CD4-positive, alpha-beta T cell treated with Interferon gamma for 1 hour (primary cell): ENCODE measurements at regions not wholly inside any gene's neighbourhood (a gene's known extent, or its start where the extent isn't known, plus 50 kb on each side); places are given as distances from the start of the nearest gene placed in this dataset.
"Not testable (repeated sequence)": the region's sequence is repeated elsewhere in the genome, so short reads cannot be mapped to it uniquely, and the experiment has no call there.

Experiments
- DNase-seq: peaks from one replicate; pipeline ENCODE4 v3.0.0-alpha.2; 2020

DNA sequence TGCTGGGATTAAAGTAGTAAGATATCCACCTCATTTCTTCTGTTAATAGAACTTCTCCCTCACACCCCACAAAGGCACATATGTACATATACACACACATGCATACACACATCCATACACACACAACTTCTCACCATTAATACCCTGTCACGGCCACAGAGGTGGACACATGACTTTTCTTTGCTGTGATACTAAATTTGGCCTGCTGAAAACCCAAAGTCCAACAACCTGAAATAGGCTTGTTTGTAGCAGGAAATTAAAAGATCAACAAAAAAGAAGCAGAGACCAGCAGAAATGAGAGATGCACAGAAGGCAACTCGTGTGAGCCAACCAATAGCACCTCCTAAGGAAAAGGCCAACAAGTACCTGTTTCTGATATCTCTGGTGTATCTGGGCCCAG, 128.7 kb upstream of the PCGF5 start:
- no peak for DNase-seq

DNA sequence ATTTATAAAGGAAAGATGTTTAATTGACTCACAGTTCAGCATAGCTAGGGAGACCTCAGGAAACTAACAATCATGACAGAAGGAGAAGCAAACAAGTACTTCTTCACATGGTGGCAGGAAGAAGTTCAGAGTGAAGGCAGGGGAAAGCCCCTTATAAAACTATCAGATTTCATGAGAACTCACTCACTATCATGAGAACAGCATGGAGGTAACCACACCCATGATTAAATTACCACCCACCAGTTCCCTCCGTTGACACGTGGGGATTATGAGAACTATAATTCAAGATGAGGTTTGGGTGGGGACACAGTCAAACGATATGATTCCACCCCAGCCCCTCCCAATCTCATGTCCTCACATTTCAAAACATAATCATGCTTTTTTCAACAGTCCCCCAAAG, 124.2 kb upstream of the PCGF5 start:
- DNase-seq, result no peak

DNA sequence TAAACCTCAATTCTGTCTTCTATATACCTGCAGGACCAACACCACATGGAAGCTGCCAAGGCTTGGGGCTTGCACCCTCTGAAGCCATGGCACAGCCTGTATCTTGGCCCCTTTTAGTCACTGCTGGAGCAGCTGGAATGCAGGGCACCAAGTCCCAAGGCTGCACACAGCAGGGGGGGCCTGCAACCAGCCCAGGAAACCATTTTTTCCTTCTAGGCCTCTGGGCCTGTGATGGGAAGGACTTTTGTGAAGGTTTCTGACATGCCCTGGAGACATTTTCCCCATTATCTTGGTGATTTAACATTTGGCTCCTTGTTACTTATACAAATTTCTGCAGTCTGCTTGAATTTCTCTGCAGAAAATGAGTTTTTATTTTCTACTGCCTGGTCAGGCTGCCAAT, 123.2 kb upstream of the PCGF5 start:
- no peak for DNase-seq

DNA sequence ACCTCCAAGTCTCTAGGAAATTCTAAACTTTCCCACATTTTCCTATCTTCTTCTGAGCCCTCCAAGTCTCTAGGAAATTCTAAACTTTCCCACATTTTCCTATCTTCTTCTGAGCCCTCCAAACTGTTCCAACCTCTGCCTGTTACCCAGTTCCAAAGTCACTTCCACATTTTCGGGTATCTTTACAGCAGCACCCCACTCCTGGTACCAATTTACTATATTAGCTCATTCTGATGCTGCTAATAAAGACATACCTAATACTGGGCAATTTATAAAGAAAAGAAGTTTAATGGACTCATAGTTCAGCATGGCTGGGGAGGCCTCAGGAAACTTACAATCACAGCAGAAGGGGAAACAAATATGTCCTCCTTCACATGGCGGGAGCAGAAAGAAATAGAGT, 122.4 kb upstream of the PCGF5 start:
- DNase-seq, result not testable (repeated sequence)

DNA sequence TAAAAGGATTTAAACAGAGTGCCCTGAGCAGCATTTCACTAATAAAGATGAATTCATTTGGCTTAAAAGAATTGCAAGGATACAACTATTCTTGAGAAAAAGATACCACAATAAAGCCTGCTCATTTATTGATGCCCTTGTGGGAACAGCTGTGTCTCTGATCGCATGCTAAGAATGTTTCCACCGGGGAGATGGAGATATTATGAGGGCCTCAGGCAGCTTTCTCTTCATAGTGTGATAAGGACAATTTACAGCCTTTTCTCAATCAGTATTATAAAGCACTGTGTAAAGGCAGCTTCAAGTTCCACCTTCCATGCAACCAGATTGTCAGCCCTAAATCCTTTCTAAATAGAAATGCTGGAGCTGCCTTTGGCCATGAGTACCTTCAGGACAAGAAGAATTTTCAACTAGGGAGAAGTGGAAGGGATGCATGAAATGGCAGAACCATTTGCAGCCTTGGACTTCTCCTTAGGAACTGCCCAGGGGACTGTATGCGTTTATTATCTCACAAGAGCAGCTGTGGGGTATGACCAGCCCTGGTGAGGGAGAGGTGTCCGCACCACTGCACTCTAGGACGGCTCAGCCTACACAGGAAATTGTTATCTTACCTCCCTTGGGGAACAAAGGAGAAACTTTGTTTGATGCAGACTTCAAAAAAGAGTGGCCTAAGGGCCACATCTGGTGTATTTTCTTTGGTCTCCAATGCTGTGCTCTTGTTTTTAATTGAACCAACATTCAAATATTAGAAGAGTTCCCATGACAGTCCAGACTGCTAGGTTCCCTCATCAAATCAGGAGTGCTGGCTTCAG, 116.9 kb upstream of the PCGF5 start:
- no peak for DNase-seq

DNA sequence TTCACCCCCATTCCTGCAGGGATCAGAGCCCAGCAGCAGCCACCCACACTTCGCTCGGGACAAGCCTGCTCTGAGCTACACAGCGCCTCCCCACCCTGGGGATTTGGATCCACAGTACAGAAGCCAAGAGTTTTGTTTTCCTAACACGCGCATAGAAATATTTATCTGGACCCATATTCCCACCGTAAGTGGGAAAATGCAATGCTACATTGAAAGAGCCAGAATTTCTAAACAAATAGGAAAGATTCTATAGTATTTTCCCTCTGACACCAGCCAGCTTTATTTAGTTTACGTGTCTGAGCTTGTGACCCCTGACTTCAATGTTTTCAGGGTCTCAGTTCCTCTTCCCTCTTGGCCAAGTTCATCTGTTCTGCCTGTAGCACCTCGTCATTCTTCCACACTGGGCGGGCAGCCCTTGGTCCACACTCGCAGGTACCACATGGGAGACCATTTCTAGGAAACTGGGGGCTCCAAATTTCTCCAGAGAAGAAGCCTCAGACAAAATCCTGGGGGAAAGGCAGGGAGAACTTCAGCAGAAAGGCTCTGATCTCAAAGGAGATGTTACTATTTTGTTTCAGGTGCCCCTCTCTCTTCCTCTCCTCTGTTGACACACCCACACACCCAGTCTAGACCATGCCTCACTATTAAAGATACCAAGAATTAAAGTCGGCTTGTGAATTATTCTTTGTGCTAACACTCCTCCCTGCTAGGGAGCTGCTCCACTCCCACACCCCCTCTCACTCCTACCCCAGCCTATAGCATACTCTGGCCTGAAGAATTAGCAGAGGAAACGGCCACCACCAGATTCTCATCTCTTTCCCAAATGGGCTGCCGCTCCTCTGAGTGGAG, 116.0 kb upstream of the PCGF5 start:
- no peak for DNase-seq

DNA sequence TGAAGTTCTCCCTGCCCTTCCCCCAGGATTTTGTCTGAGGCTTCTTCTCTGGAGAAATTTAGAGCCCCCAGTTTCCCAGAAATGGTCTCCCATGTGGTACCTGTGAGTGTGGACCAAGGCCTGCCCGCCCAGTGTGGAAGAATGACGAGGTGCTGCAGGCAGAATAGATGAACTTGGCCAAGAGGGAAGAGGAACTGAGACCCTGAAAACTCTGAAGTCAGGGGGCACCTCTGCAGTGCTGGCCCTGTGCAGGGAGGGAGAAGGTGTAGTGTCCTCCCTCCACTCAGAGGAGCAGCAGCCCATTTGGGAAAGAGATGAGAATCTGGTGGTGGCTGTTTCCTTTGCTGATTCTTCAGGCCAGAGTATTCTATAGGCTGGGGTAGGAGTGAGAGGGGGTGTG, 115.2 kb upstream of the PCGF5 start:
- DNase-seq, result no peak

DNA sequence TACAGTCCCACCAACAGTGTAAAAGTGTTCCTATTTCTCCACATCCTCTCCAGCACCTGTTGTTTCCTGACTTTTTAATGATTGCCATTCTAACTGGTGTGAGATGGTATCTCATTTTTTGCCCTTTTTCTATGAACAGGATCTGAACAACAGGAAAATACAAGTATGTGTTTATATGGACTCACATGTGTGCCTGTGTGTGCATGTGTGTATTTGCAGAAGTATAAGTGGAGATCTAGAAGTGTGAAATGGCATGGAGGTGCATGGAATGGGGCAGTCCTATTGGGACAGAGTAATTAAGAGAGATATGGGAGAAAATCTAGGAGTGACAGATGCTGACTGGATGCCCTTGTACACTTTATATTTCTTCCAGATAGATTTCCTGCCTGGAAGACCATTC, 111.6 kb upstream of the PCGF5 start:
- DNase-seq, result no peak

DNA sequence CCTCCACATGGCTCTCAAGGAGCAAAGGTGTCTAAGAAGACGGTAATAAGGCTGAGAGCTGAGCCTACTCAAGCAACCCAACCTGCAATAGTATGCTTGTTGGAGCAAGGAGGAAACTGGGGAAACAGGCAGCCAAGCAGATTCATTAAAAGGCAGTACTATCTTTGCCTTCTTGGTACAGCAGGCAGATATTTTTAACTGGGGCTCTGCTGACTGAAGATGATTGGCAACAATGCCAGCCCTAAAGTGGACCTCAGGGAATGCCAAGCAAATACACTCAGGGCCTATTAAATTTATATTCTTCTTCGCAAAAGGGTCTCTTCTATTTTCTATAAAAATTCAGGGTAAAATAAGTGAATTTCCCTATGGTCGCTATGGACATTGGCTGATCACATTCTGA, 109.4 kb upstream of the PCGF5 start:
- no peak for DNase-seq

DNA sequence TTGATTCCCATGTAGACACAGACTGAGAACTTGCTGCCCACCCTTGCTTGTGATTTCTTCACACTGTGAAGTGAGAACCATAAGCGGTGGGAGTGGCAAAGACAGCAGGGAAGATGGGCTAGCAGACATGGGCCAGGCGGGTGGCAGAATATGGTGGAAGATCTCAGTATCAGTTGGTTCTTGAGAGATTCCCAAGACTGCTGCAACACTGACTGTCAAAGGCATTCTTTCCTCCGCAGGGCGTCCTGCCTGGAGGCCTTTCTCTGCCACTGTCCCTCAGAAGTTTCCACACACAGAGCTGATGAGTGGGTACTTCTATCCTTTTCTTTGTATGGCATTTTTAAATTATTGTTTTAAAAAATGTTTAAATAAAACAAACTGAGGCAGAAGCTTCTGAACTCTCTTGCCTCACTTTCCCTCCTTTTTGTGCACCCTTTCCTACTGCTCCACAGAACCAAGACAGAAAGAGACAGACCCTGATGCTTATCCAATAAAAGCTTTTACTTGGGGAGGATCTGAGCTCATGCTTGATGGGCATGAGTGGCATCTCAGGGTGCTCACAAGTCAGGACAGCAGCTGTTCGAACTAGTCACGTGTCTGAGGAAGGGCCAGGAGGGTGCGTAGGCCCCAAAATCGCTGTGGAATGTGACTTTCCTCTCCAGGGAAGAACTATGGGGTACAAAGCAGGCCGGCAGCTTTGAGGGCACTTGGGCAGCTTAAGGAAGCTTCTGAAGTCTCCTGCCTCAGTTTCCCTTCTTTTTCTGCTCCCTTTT, 104.7 kb upstream of the PCGF5 start:
- DNase-seq, result no peak

DNA sequence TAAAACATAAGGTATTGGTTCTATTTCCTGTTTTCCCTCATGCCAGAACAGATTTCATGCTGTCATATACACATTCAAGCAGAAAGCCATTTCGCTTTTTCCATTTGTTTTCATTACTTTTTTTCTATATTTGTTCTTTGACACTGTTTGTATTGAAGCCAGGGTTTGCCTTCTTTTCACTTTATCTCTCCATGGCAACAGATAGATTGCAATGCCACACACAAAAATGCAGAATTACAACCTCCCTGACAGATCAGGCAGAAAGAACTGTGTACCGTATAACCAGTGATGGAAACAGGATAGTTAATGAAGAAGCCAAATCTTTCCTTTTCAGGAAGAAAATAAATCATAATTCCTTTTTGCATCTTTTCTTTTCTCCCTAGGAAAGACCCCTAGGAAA, 103.0 kb upstream of the PCGF5 start:
- DNase-seq, result no peak

DNA sequence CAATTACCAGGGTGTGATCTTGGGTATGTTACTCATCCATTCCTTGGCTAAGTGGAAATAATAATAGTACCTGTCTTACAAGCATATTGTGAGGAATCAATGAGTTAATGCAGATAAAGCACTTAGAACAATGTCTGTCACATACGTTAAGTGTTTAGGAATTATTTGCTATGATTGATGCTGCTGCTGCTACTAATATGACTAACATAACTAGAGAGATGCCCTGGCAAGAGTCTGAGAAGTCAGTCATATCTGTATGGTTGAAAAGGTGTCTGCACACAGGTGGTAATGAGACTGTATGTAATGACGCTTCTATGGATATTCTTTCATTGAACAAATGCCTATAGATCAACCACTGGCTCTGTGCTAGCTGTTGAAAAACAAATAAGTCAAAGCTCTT, 100.1 kb upstream of the PCGF5 start:
- DNase-seq, result no peak

DNA sequence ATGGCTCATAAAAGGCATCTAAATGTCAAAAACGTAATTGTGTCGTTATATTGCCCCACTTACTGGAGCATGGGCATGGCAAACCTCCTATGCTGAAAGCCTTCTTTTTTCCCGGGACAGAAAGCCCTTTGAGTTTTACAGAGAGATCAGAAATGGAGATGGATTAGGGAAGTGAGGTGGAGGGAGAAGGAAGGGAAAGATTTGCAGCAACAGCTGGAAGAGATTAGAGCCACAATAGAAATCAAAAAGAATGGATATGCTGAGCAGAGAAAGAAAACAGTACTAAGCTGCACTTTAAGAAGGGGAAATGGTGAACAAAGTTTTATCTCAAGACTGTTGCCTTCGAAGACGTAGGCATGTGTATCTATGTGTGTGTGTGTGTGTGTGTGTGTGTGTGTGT, 97.2 kb upstream of the PCGF5 start:
- DNase-seq, result no peak

DNA sequence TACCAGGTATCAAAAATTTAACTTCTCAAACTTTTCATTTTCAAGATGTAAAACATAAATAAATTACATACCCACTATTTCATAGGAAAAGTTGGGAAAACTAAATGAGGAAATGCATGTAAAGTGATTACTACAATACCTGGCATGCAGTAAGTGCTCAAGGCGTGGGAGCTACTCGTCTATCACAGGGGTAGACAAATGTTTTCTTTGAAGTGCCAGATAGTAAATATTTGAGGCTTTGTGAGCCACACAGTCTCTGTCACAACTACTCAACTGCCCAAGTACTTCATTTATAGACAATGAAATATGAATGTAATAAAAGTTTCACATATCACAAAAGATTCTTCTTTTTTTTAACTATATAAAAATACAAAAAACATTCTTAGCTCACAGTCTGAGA, 96.4 kb upstream of the PCGF5 start:
- no peak for DNase-seq

DNA sequence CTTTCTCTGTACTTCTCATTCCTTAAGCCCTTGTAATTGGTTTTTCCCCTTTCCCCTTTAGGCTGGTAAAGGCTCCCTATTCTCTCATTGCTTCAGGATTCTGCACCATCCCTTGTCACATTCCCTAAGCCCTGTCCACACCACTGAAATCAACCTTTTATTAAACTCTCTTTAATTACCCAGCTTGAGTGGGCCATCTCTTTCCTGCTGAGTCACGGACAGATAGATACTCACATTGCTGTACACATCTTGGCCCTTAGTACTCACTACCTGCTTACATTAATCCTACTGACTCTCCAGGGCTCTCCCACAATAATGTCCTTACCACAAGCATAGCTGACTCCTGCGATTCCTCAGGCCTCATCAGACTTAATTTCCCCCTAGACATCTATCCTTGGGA, 94.0 kb upstream of the PCGF5 start:
- no peak for DNase-seq

DNA sequence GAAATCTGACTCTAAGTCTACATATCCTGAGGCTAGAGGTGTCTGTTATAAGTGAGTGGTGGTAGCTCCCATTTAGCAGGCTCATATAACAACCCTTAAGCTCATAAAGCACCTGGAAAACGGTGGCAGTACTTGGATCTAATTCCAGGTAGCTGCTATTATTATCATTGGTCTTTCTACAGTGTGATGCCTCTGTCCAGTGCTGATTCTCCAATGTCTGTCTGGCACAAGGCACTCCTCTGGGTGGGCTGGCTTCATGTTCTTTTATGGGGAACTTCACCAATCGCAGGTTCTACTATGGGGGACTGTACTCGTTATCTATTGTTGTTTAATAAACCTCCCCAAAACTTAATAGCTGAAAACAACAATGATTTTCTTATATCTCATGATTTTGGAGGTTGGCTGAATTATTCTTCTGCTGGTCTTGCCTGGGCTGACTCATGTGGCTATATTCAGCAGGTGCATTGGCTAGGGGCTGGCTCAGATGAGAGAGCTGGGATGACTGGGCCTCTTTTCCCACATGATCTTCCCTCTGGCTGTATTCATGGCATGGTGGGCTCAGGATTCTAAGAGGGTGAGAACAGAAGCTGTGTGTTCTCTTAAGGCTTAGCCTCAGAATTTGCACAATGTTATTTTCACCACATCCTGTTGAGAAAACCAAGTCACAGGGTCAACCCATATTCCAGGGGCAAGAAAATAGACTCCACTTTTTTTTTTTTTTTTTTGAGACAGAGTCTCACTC, 93.0 kb upstream of the PCGF5 start:
- DNase-seq, result no peak

DNA sequence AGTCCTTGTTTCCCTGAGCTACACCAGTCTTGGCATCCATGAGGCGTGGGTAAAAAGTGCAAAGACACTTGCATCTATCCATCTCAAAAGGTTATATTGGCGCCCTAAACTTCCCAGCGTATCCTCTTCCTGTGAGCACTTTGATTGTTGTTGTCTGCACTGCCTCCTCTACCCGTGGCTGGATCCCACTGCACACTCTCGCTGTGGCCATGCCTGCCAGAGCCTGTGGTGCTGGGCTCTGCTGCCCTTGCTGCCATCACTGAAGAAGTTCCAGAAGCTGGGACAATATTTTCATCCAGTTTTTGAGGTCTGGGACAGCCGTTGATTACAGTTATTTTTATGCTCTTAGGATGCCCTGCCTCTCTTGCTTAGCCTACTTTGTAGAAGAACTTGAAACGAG, 85.3 kb upstream of the PCGF5 start:
- DNase-seq, result no peak

DNA sequence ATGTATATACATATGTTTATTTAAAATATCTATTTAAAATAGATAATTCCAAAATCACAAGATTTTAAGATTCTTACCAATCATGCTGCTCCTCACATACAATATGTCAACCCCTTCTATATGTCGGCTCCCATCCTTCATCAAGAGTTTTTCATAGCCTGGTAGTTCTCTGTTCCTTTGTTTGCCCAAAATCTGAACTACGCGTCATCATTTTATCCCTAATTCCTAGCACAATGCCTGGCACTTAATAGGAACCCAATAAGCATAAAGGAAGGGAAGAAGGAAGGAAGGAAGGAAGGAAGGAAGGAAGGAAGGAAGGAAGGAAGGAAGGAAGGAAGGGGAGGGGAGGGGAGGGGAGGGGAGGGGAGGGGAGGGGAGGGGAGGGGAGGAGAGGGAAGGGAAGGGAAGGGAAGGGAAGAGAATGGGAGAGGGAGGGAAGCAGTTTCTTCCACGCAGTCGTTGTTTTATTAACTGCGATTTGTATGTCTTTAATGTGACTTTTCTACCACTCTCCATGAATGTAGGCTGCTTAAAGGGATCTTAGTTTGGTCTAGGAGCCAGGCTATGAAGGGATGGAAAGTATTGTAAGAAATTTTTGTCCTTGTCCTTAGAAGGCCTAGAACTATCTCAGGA, 83.3 kb upstream of the PCGF5 start:
- DNase-seq, result no peak

DNA sequence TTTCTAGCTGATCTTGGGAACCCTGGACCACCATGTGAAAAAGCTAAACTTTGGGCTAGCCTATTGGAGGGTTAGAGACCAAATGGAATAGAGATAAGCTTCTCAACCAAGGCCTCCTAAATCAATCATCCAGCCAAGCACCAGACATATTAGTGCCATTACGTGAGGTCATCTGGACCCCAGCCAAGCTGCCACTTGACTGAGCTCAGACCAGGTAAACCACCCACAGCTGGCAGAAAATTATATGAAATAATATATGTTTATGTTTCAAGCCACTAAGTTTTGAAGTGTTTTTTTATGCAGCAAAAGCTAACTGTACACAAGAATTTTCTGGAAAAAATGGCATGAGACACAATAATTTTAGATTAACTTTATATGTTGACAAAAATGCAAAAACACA, 82.6 kb upstream of the PCGF5 start:
- DNase-seq, result no peak

DNA sequence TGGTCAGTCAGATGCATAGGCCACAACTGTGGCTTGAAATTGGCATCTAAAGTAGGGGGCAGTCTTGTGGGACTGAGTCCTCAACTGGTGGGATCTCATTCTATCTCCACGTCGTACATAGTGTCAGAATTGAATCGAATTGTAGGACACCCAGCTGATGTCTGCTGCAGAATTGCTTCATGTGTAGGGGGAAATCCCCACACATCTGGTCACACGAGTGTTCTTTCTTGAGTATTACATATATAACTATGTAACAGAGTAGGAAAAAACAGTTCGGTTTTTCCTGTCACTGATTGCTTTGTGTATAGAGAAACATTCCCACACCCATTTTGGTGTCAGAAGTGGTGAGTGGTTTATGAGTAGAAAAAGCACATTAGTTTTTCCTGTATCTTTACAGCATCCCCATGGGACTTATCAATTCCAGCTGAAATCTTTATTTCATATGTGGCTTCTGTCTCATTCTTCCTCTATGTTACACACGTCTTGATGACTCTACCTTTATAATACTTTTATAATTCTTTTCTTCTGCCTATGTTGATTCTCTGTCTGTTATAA, 79.4 kb upstream of the PCGF5 start:
- DNase-seq, result no peak

DNA sequence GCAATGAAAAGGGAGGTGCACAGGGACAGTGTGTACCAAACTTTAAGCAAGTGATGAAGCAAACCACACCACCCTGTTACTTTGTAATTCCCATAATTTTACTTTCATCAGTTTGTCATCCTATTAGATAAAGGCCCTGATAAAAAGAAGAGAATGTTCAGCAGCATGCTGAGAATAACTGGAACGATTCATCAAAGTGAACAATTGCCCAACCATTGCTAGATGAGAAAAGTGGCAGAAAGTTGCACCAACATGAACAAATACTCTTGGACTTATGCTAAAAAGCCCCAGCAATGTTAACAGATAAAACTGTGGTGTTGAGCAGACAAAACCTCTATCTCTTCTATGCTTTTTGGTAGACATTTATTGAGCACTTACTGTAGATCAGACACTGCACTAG, 75.5 kb upstream of the PCGF5 start:
- no peak for DNase-seq

DNA sequence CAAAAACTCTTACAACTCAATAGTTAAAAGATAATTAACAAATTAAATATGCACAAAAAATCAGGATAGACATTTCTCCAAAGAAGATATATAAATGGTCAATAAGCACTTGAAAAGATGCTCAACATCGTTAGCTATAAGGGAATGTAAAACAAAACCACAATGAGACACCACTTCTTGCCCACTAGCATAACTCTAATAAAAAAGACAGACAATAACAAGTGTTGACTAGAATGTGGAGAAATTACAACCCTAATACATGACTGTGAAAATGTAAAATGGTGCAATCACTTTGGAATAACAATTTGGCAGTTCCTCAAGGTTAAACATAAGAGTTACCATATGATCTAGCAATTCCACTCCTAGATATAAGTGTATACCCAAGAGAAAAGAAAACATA, 74.3 kb upstream of the PCGF5 start:
- DNase-seq, result no peak
